T-helper 2 cell treated with Interferon-gamma antibody and Interleukin-4, amounts not matched to agents 5 μg/mL and 100 μg/mL, for 36 hours (primary cell): ENCODE measurements at regions not wholly inside any gene's neighbourhood (a gene's known extent, or its start where the extent isn't known, plus 50 kb on each side); places are given as distances from the start of the nearest gene placed in this dataset.
"Not testable (repeated sequence)": the region's sequence is repeated elsewhere in the genome, so short reads cannot be mapped to it uniquely, and the experiment has no call there.

ENCODE experiments used
- DNase-seq: peaks from one replicate; pipeline ENCODE4 v3.0.0; 2021; ENCODE audit warnings: low spot score
- H3K27ac Mint-ChIP-seq: one replicate; pipeline ENCODE4 v1.8.0; 2021; ENCODE audit warnings: mild to moderate bottlenecking, mixed read lengths
- H3K27me3 Mint-ChIP-seq: one replicate; pipeline ENCODE4 v1.8.0; 2021; ENCODE audit warnings: low read depth, mixed read lengths
- H3K36me3 Mint-ChIP-seq: one replicate; pipeline ENCODE4 v1.8.0; 2021; ENCODE audit warnings: low read depth, mixed read lengths
- H3K4me1 Mint-ChIP-seq: one replicate; pipeline ENCODE4 v1.8.0; 2021; ENCODE audit warnings: low read depth, mixed read lengths
- H3K4me3 Mint-ChIP-seq: one replicate; pipeline ENCODE4 v1.8.0; 2022; ENCODE audit warnings: mild to moderate bottlenecking, moderate library complexity, mixed read lengths
- H3K9me3 Mint-ChIP-seq: one replicate; pipeline ENCODE4 v1.8.0; 2021; ENCODE audit warnings: mixed read lengths

DNA sequence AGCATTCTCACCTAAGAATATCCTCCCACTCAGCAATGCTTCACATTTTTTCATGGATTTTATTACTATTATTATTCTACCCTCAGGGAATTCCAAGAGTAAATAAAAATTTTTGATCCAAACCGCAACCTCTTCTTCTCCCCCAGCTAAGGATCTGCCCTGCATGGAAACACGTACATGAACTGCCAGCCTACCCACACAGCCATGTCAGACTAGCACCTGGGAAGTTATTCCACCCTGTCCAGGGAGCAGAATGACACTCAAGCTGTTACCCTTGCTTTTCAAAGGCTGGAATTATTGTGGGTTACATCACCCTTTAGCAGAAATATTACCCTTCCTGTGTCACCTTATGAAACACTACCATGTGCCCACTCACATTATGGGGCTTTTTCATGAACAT is 227.3 kb upstream of the USP15 start:
- Mint-ChIP-seq H3K27ac (no peak overlapping the region), H3K27me3 (no peaks in the 10 kb centered on the region), H3K4me3 (no peak overlapping the region), H3K36me3 (no peaks in the 10 kb centered on the region), H3K9me3 (no peaks in the 10 kb centered on the region), H3K4me1 (no peaks in the 10 kb centered on the region)
- DNase-seq = no peak

GRCh38 chr12:62044450-62045135 is 215.6 kb upstream of the USP15 start:
- Mint-ChIP-seq H3K4me1 (no peaks in the 10 kb centered on the region), H3K27ac (no peak overlapping the region), H3K4me3 (no peak overlapping the region), H3K9me3 (no peaks in the 10 kb centered on the region), H3K36me3 (no peaks in the 10 kb centered on the region), H3K27me3 (no peaks in the 10 kb centered on the region)
- DNase-seq = no peak

GRCh38 chr12:62045211-62045610 is 215.0 kb upstream of the USP15 start:
- H3K27ac Mint-ChIP-seq = no peak overlapping the region
- H3K36me3 Mint-ChIP-seq = no peaks in the 10 kb centered on the region
- DNase-seq = no peak
- H3K4me1 Mint-ChIP-seq = no peaks in the 10 kb centered on the region
- no peaks in the 10 kb centered on the region for H3K9me3 Mint-ChIP-seq
- no peaks in the 10 kb centered on the region for H3K27me3 Mint-ChIP-seq
- no peak overlapping the region for H3K4me3 Mint-ChIP-seq

DNA sequence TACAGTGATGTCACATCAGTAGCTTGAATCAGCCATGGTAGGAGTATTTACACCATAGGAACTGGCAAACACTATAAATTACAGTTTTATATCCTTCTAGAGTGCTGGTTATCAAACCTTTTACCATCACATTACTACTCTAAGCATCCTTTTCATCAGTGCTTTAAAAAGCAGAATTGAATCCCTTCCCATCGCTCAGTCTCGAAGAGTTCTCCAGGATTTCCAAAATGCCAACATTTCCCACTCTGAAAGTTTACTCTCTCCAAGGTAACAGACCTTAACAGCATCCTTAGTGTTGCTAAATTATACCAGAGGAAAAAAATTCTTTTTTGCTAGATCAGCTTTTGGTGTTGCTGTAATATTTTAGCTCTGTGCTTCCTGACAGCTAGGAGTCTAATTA is 209.4 kb upstream of the USP15 start:
- Mint-ChIP-seq H3K9me3 (no peaks in the 10 kb centered on the region), H3K27me3 (no peaks in the 10 kb centered on the region), H3K4me3 (no peak overlapping the region), H3K36me3 (no peaks in the 10 kb centered on the region), H3K4me1 (no peaks in the 10 kb centered on the region), H3K27ac (no peak overlapping the region)
- DNase-seq = no peak

- Mint-ChIP-seq H3K9me3 (no peaks in the 10 kb centered on the region), H3K4me1 (no peaks in the 10 kb centered on the region), H3K27ac (no peak overlapping the region), H3K27me3 (no peaks in the 10 kb centered on the region), H3K36me3 (no peaks in the 10 kb centered on the region), H3K4me3 (no peak overlapping the region)
- no peak for DNase-seq
Measured at GRCh38 chr12:62069976-62070375, 190.2 kb upstream of the USP15 start.

DNA sequence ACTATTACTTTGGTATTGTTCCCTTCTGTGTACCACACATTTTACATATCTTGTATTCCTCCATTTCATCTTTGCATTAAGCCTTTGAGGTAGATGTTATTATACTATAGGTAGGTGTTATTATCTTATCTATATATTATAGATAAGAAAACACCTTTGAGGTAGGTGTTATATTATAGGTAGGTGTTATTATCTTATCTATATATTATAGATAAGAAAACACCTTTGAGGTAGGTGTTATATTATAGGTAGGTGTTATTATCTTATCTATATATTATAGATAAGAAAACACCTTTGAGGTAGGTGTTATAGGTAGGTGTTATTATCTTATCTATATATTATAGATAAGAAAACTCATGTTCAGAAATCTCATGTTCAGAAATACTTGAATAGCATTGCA is 187.0 kb upstream of the USP15 start:
- not testable (repeated sequence) for H3K27me3 Mint-ChIP-seq

DNA sequence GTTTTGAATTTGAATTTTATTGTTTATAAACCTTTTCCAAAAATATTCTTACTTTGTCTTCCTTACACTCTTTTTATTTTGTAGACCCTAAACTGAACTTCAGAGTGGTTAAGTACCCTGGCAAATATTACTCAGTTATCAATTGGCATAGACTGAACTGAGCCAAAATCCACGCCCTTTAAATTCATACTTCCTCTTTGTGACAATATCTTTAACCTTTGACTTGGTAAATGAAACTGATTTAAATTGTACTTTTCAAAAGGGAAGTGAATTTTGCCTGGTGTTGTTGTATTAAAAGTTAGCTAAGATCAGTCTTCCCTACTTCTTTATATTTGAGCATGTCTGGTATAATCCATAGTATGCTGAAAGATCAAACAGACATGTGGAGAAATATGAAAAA is 184.3 kb upstream of the USP15 start:
- H3K36me3 Mint-ChIP-seq = no peaks in the 10 kb centered on the region
- H3K27ac Mint-ChIP-seq = no peak overlapping the region
- no peak for DNase-seq
- no peaks in the 10 kb centered on the region for H3K9me3 Mint-ChIP-seq
- no peak overlapping the region for H3K4me3 Mint-ChIP-seq
- H3K27me3 Mint-ChIP-seq = no peaks in the 10 kb centered on the region
- H3K4me1 Mint-ChIP-seq = no peaks in the 10 kb centered on the region

More for the DNA sequence above, 187.0 kb upstream of the USP15 start:
- not testable (repeated sequence) for H3K9me3 Mint-ChIP-seq, H3K4me3 Mint-ChIP-seq, H3K36me3 Mint-ChIP-seq, DNase-seq, H3K27ac Mint-ChIP-seq, H3K4me1 Mint-ChIP-seq

DNA sequence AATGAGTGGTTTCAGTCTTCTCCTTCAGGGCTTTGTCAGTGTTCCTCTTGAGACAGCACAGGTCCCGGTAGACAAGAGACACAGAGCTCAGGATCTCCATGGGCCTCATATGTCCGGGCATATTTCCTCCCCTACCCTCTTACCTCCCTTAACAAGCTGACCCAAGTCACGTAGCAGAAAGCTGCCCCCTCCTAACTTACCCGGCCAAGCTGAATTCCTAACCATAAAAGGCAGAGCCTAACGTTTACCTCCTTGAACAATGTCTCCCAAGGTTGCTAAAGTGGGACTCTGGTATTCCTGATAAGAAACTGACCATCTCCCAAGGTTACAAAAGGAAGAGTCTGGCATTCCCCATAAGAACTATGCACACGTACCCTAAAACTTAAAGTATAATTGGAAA is 182.2 kb upstream of the USP15 start:
- no peak overlapping the region for H3K4me3 Mint-ChIP-seq
- H3K36me3 Mint-ChIP-seq = no peaks in the 10 kb centered on the region
- no peak overlapping the region for H3K27ac Mint-ChIP-seq
- no peaks in the 10 kb centered on the region for H3K9me3 Mint-ChIP-seq
- H3K27me3 Mint-ChIP-seq = no peaks in the 10 kb centered on the region
- DNase-seq = no peak
- H3K4me1 Mint-ChIP-seq = no peaks in the 10 kb centered on the region

DNA sequence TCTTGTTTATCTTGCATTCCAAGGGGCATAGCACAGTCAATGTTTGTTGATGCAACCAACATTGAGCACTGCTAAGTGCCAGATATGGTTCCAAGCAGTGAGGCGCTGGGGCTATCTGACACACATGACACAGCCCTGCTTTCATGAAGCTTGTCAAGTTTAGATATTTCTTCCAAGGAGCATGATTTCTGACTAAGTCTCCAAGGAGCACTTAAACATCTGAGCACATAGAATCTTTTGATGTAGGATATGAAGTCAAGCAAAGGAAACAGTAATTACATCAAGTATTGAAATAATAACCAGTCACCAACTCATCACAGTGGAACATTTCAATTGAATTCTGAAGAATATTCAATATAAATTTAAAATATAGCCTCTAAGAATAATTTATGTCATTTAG is 177.8 kb upstream of the USP15 start:
- H3K27me3 Mint-ChIP-seq = no peaks in the 10 kb centered on the region
- no peaks in the 10 kb centered on the region for H3K36me3 Mint-ChIP-seq
- H3K9me3 Mint-ChIP-seq = no peaks in the 10 kb centered on the region
- no peak for DNase-seq
- no peak overlapping the region for H3K4me3 Mint-ChIP-seq
- H3K4me1 Mint-ChIP-seq = no peaks in the 10 kb centered on the region
- no peak overlapping the region for H3K27ac Mint-ChIP-seq

DNA sequence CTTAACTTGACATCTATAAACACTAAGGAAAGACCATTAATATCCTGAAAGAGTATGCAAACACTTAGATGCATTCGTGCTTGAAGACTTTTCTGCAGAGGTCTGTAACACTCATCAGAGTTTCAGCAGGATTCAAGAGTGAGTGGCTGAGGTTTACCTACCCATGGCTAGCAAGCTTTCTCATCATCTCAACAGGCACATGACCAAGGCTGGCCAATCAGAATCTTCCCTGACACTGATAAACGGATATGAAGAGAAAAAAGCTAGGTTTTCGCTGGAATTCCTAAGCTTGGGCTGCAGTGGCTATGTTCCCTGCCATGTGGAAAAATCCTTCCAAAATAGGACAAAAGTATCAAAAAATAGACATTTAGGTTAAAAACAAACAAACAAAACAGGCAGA is 162.1 kb upstream of the USP15 start:
- no peak overlapping the region for H3K27ac Mint-ChIP-seq
- DNase-seq = no peak
- H3K9me3 Mint-ChIP-seq = no peaks in the 10 kb centered on the region
- H3K27me3 Mint-ChIP-seq = no peaks in the 10 kb centered on the region
- no peaks in the 10 kb centered on the region for H3K4me1 Mint-ChIP-seq
- no peaks in the 10 kb centered on the region for H3K36me3 Mint-ChIP-seq
- H3K4me3 Mint-ChIP-seq = no peak overlapping the region

DNA sequence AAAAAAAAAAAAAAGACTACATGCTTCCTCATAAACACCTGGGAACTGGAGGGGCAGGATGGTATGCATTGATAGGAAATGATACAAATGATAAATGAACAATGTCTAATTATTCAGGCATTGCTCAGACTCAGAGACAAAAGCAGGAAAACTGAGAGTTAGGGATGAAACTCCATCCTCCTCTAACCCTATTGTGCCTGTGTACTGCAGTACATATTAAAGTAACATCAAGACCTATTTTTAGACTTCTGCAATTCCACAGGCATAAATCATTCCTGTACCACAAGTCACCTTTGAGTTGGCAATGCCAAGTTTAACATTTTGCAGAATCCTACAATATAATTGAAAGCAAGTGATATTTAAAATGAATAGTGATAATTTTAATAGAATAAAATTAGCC is 156.5 kb upstream of the USP15 start:
- Mint-ChIP-seq H3K36me3 (no peaks in the 10 kb centered on the region), H3K4me1 (no peaks in the 10 kb centered on the region), H3K27me3 (no peaks in the 10 kb centered on the region), H3K4me3 (no peak overlapping the region), H3K9me3 (no peaks in the 10 kb centered on the region), H3K27ac (no peak overlapping the region)
- DNase-seq = no peak

- no peak overlapping the region for H3K27ac Mint-ChIP-seq
- H3K4me3 Mint-ChIP-seq = no peak overlapping the region
- no peak for DNase-seq
- no peaks in the 10 kb centered on the region for H3K9me3 Mint-ChIP-seq
- no peaks in the 10 kb centered on the region for H3K4me1 Mint-ChIP-seq
- no peaks in the 10 kb centered on the region for H3K36me3 Mint-ChIP-seq
- H3K27me3 Mint-ChIP-seq = no peaks in the 10 kb centered on the region
Measured at GRCh38 chr12:62106547-62107185, 153.5 kb upstream of the USP15 start.

DNA sequence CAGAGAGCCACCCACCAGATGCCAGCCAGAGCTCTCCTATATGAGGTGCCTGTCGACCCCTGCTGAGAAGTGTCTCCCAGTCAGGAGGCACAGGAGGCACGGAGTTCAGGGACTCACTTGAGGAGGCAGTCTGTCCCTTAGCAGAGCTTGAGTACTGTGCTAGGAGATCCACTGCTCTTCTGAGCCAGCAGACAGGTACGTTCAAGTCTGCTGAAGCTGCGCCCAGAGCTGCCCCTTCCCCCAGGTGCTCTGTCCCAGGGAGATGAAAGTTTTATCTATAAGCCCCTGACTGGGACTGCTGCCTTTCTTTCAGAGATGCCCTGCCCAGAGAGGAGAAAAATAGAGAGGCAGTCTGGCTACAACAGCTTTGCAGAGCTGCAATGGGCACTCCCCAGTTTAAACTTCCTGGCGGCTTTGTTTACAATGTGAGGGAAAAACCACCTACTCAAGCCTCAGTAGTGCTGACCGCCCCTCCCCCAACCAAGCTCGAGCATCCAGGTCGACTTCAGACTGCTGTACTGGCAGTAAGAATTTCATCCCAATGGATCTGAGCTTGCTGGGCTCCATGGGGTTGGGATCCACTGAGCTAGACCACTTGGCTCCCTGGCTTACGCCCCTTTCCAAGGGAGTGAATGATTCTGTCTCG is 146.7 kb upstream of the USP15 start:
- no peaks in the 10 kb centered on the region for H3K36me3 Mint-ChIP-seq
- no peaks in the 10 kb centered on the region for H3K9me3 Mint-ChIP-seq
- DNase-seq = no peak
- no peaks in the 10 kb centered on the region for H3K27me3 Mint-ChIP-seq
- no peak overlapping the region for H3K27ac Mint-ChIP-seq
- H3K4me1 Mint-ChIP-seq = no peaks in the 10 kb centered on the region
- H3K4me3 Mint-ChIP-seq = no peak overlapping the region

DNA sequence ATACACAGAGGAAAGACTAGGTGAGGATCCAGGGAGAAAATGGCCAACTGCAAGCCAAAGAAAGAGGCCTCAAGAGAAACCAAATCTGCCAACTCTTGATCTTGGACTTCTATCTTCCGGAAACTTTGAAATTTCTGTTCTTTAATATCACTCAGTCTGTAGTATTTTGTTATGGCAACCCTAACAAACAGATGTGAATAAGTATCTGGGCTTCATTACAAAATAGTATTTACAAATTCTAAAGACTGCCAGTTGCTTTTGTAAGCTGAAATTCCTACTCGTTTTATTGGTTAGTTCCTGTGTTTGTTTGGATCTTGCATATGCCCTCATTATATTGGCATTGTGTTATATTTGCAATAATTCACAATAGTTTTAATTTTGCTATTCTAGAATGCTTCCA is 143.2 kb upstream of the USP15 start:
- Mint-ChIP-seq H3K36me3 (no peaks in the 10 kb centered on the region), H3K4me1 (no peaks in the 10 kb centered on the region), H3K27ac (no peak overlapping the region), H3K27me3 (no peaks in the 10 kb centered on the region), H3K4me3 (no peak overlapping the region), H3K9me3 (no peaks in the 10 kb centered on the region)
- DNase-seq = no peak
